ENCODE measurements at regions not wholly inside any gene's neighbourhood (a gene's known extent, or its start where the extent isn't known, plus 50 kb on each side); places are given as distances from the start of the nearest gene placed in this dataset.

GRCh38 chr7:21159506-21159905, 268.4 kb upstream of the SP4 start:
- H3K36me3 ChIP-seq (ENCODE audit: control insufficient read depth in 1 of 2, insufficient read depth in 2 of 2, low read length in 2 of 2) = no peaks in the 10 kb centered on the region
- no peak overlapping the region for H3K27ac ChIP-seq (ENCODE audit: low read depth, low read length)
- no peaks in the 10 kb centered on the region for H3K27me3 ChIP-seq (ENCODE audit: control insufficient read depth in 1 of 2, insufficient read depth in 2 of 2, low read length in 2 of 2)
- H3K9me3 ChIP-seq (ENCODE audit: control insufficient read depth in 1 of 2, low read length in 2 of 2) = no peaks in the 10 kb centered on the region
- no peak overlapping the region for H3K4me3 ChIP-seq (ENCODE audit: low read depth in 1 of 2, low read length in 2 of 2)
- H3K4me1 ChIP-seq (ENCODE audit: control insufficient read depth in 1 of 2, insufficient read depth in 2 of 2, low read length in 2 of 2) = no peaks in the 10 kb centered on the region
- no peak overlapping the region for H3K9ac ChIP-seq (ENCODE audit: low read depth in 1 of 2, low read length in 2 of 2)

- H3K9ac ChIP-seq (ENCODE audit: low read depth in 1 of 2, low read length in 2 of 2) = no peak overlapping the region
- H3K4me1 ChIP-seq (ENCODE audit: control insufficient read depth in 1 of 2, insufficient read depth in 2 of 2, low read length in 2 of 2) = no peaks in the 10 kb centered on the region
- H3K27me3 ChIP-seq (ENCODE audit: control insufficient read depth in 1 of 2, insufficient read depth in 2 of 2, low read length in 2 of 2) = no peaks in the 10 kb centered on the region
- no peaks in the 10 kb centered on the region for H3K9me3 ChIP-seq (ENCODE audit: control insufficient read depth in 1 of 2, low read length in 2 of 2)
- H3K36me3 ChIP-seq (ENCODE audit: control insufficient read depth in 1 of 2, insufficient read depth in 2 of 2, low read length in 2 of 2) = no peaks in the 10 kb centered on the region
- no peak overlapping the region for H3K27ac ChIP-seq (ENCODE audit: low read depth, low read length)
- no peak overlapping the region for H3K4me3 ChIP-seq (ENCODE audit: low read depth in 1 of 2, low read length in 2 of 2)
Observed at GRCh38 chr7:21160401-21160800, 267.5 kb upstream of the SP4 start.

GRCh38 chr7:21167942-21168341, 259.9 kb upstream of the SP4 start:
- H3K9ac ChIP-seq (ENCODE audit: low read depth in 1 of 2, low read length in 2 of 2) = no peak overlapping the region
- H3K4me3 ChIP-seq (ENCODE audit: low read depth in 1 of 2, low read length in 2 of 2) = no peak overlapping the region
- H3K27ac ChIP-seq (ENCODE audit: low read depth, low read length) = no peak overlapping the region
- H3K27me3 ChIP-seq (ENCODE audit: control insufficient read depth in 1 of 2, insufficient read depth in 2 of 2, low read length in 2 of 2) = peaks cover 9 to 24% of the 10 kb centered on the region in 2 donors
- H3K36me3 ChIP-seq (ENCODE audit: control insufficient read depth in 1 of 2, insufficient read depth in 2 of 2, low read length in 2 of 2) = no peaks in the 10 kb centered on the region
- H3K9me3 ChIP-seq (ENCODE audit: control insufficient read depth in 1 of 2, low read length in 2 of 2) = no peaks in the 10 kb centered on the region
- H3K4me1 ChIP-seq (ENCODE audit: control insufficient read depth in 1 of 2, insufficient read depth in 2 of 2, low read length in 2 of 2) = no peaks in the 10 kb centered on the region

- Histone ChIP-seq H3K9me3 (ENCODE audit: control insufficient read depth in 1 of 2, low read length in 2 of 2) (no peaks in the 10 kb centered on the region), H3K36me3 (ENCODE audit: control insufficient read depth in 1 of 2, insufficient read depth in 2 of 2, low read length in 2 of 2) (no peaks in the 10 kb centered on the region), H3K27ac (ENCODE audit: low read depth, low read length) (no peak overlapping the region), H3K4me3 (ENCODE audit: low read depth in 1 of 2, low read length in 2 of 2) (no peak overlapping the region), H3K27me3 (ENCODE audit: control insufficient read depth in 1 of 2, insufficient read depth in 2 of 2, low read length in 2 of 2) (peaks cover 9 to 24% of the 10 kb centered on the region in 2 donors), H3K4me1 (ENCODE audit: control insufficient read depth in 1 of 2, insufficient read depth in 2 of 2, low read length in 2 of 2) (no peaks in the 10 kb centered on the region), H3K9ac (ENCODE audit: low read depth in 1 of 2, low read length in 2 of 2) (no peak overlapping the region)
Observed at GRCh38 chr7:21169667-21170580, 258.0 kb upstream of the SP4 start.

GRCh38 chr7:21172800-21173199, 255.1 kb upstream of the SP4 start:
- H3K36me3 ChIP-seq (ENCODE audit: control insufficient read depth in 1 of 2, insufficient read depth in 2 of 2, low read length in 2 of 2) = no peaks in the 10 kb centered on the region
- H3K4me1 ChIP-seq (ENCODE audit: control insufficient read depth in 1 of 2, insufficient read depth in 2 of 2, low read length in 2 of 2) = no peaks in the 10 kb centered on the region

GRCh38 chr7:21173436-21173835, 254.4 kb upstream of the SP4 start:
- Histone ChIP-seq H3K9ac (ENCODE audit: low read depth in 1 of 2, low read length in 2 of 2) (no peak overlapping the region), H3K9me3 (ENCODE audit: control insufficient read depth in 1 of 2, low read length in 2 of 2) (no peaks in the 10 kb centered on the region), H3K4me1 (ENCODE audit: control insufficient read depth in 1 of 2, insufficient read depth in 2 of 2, low read length in 2 of 2) (no peaks in the 10 kb centered on the region), H3K27ac (ENCODE audit: low read depth, low read length) (no peak overlapping the region), H3K36me3 (ENCODE audit: control insufficient read depth in 1 of 2, insufficient read depth in 2 of 2, low read length in 2 of 2) (no peaks in the 10 kb centered on the region), H3K4me3 (ENCODE audit: low read depth in 1 of 2, low read length in 2 of 2) (no peak overlapping the region), H3K27me3 (ENCODE audit: control insufficient read depth in 1 of 2, insufficient read depth in 2 of 2, low read length in 2 of 2) (peaks cover 6 to 13% of the 10 kb centered on the region in 2 donors)

More at GRCh38 chr7:21172800-21173199, 255.1 kb upstream of the SP4 start:
- H3K27me3 ChIP-seq (ENCODE audit: control insufficient read depth in 1 of 2, insufficient read depth in 2 of 2, low read length in 2 of 2) = peaks cover 9 to 17% of the 10 kb centered on the region in 2 donors
- no peaks in the 10 kb centered on the region for H3K9me3 ChIP-seq (ENCODE audit: control insufficient read depth in 1 of 2, low read length in 2 of 2)
- no peak overlapping the region for H3K4me3 ChIP-seq (ENCODE audit: low read depth in 1 of 2, low read length in 2 of 2)
- no peak overlapping the region for H3K27ac ChIP-seq (ENCODE audit: low read depth, low read length)
- no peak overlapping the region for H3K9ac ChIP-seq (ENCODE audit: low read depth in 1 of 2, low read length in 2 of 2)

- H3K9ac ChIP-seq (ENCODE audit: low read depth in 1 of 2, low read length in 2 of 2) = no peak overlapping the region
- H3K9me3 ChIP-seq (ENCODE audit: control insufficient read depth in 1 of 2, low read length in 2 of 2) = no peaks in the 10 kb centered on the region
- no peaks in the 10 kb centered on the region for H3K36me3 ChIP-seq (ENCODE audit: control insufficient read depth in 1 of 2, insufficient read depth in 2 of 2, low read length in 2 of 2)
- H3K27ac ChIP-seq (ENCODE audit: low read depth, low read length) = no peak overlapping the region
- H3K4me3 ChIP-seq (ENCODE audit: low read depth in 1 of 2, low read length in 2 of 2) = no peak overlapping the region
- no peaks in the 10 kb centered on the region for H3K27me3 ChIP-seq (ENCODE audit: control insufficient read depth in 1 of 2, insufficient read depth in 2 of 2, low read length in 2 of 2)
- H3K4me1 ChIP-seq (ENCODE audit: control insufficient read depth in 1 of 2, insufficient read depth in 2 of 2, low read length in 2 of 2) = no peaks in the 10 kb centered on the region
Observed at GRCh38 chr7:21175714-21176113, 252.2 kb upstream of the SP4 start.

- no peaks in the 10 kb centered on the region for H3K9me3 ChIP-seq (ENCODE audit: control insufficient read depth in 1 of 2, low read length in 2 of 2)
- H3K4me3 ChIP-seq (ENCODE audit: low read depth in 1 of 2, low read length in 2 of 2) = no peak overlapping the region
- no peak overlapping the region for H3K9ac ChIP-seq (ENCODE audit: low read depth in 1 of 2, low read length in 2 of 2)
- no peaks in the 10 kb centered on the region for H3K27me3 ChIP-seq (ENCODE audit: control insufficient read depth in 1 of 2, insufficient read depth in 2 of 2, low read length in 2 of 2)
- no peak overlapping the region for H3K27ac ChIP-seq (ENCODE audit: low read depth, low read length)
- H3K36me3 ChIP-seq (ENCODE audit: control insufficient read depth in 1 of 2, insufficient read depth in 2 of 2, low read length in 2 of 2) = no peaks in the 10 kb centered on the region
- H3K4me1 ChIP-seq (ENCODE audit: control insufficient read depth in 1 of 2, insufficient read depth in 2 of 2, low read length in 2 of 2) = no peaks in the 10 kb centered on the region
Observed at GRCh38 chr7:21184942-21185652, 242.8 kb upstream of the SP4 start.

GRCh38 chr7:21185653-21186265, 242.1 kb upstream of the SP4 start:
- Histone ChIP-seq H3K9ac (ENCODE audit: low read depth in 1 of 2, low read length in 2 of 2) (no peak overlapping the region), H3K27ac (ENCODE audit: low read depth, low read length) (no peak overlapping the region), H3K27me3 (ENCODE audit: control insufficient read depth in 1 of 2, insufficient read depth in 2 of 2, low read length in 2 of 2) (no peaks in the 10 kb centered on the region), H3K4me1 (ENCODE audit: control insufficient read depth in 1 of 2, insufficient read depth in 2 of 2, low read length in 2 of 2) (no peaks in the 10 kb centered on the region), H3K4me3 (ENCODE audit: low read depth in 1 of 2, low read length in 2 of 2) (no peak overlapping the region), H3K9me3 (ENCODE audit: control insufficient read depth in 1 of 2, low read length in 2 of 2) (no peaks in the 10 kb centered on the region), H3K36me3 (ENCODE audit: control insufficient read depth in 1 of 2, insufficient read depth in 2 of 2, low read length in 2 of 2) (no peaks in the 10 kb centered on the region)
